ENCODE measurements at regions not wholly inside any gene's neighbourhood (a gene's known extent, or its start where the extent isn't known, plus 50 kb on each side); places are given as distances from the start of the nearest gene placed in this dataset.

DNA sequence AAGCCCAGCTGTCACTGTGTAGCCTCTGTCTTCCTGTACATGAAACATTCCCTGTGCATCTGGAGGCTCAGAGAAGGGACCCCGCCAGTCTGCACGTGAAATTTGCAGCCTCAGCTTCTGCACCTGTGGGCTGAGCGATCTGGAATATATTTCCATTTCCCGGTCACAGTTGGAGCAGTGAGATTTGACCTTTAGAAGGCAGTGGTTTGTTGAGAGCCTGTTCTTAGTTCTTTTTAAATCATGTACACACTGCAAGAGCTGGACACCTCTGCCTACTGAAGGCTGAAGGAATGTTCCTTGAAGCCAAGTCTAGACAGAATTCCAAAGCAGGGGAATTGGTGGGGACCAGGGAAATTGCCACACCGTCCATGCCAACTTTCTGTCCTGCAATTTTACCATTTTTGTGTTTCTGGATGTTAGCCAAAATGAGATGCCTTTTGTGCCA, 706.6 kb downstream of the INHBA start:
- TF ChIP-seq GATA2 (IDR thresholded peaks at IDR 0.05; ENCODE audit: low read depth, low read length) (no peak), GATA3 (IDR thresholded peaks at IDR 0.05; ENCODE audit: low read depth, low read length) (no peak)
